Panc1 (cell line): ENCODE measurements at regions not wholly inside any gene's neighbourhood (a gene's known extent, or its start where the extent isn't known, plus 50 kb on each side); places are given as distances from the start of the nearest gene placed in this dataset.

Source experiments
- ATAC-seq: fragments of 200-7000 bp; cut with Tn5 transposase; 2 replicates; pipeline ENCODE4 v1.9.1; 2020; ENCODE audit warnings: mild to moderate bottlenecking, moderate library complexity
- BruUV-seq: library from RNA; stranded (reverse); fragments of 400-500 nt; replicated peaks from 2 replicates; lab custom pipeline; 2021; lab: Mats Ljungman, UMichigan
- CTCF ChIA-PET: fragments of 300-600 bp; sonication (Branson Sonifier 250); formaldehyde crosslinking; loops from one replicate; lab custom pipeline; 2022; ENCODE audit warnings: antibody characterized with exemption; lab: Charles Lee
- POLR2A ChIA-PET: fragments of 300-600 bp; sonication (Branson Sonifier 250); formaldehyde crosslinking; loops from one replicate; lab custom pipeline; 2022; ENCODE audit warnings: antibody characterized with exemption; lab: Charles Lee
- DNase-seq: peaks from one replicate; pipeline ENCODE4 v3.0.0-alpha.2; 2010; ENCODE audit warnings: low read depth, low spot score
- H3K27ac ChIP-seq: 2 replicates; pipeline ENCODE4 v1.5.1; 2011; ENCODE audit warnings: mild to moderate bottlenecking, low read length, inconsistent platforms
- H3K27me3 ChIP-seq: fragments of 200-500 bp; sonication (Bioruptor generic); 2 replicates; pipeline ENCODE4 v1.6.0; 2014; ENCODE audit warnings: low read length, inconsistent platforms; ENCODE audit not compliant: control insufficient read depth, insufficient read depth
- H3K36me3 ChIP-seq: fragments of 200-500 bp; sonication (Bioruptor generic); 2 replicates; pipeline ENCODE4 v1.5.1; 2014; ENCODE audit warnings: inconsistent platforms, mild to moderate bottlenecking, low read length, moderate library complexity; ENCODE audit not compliant: control insufficient read depth, insufficient read depth
- H3K4me1 ChIP-seq: 2 replicates; pipeline ENCODE4 v1.5.1; 2011; ENCODE audit warnings: inconsistent platforms, mild to moderate bottlenecking, low read length, moderate library complexity; ENCODE audit not compliant: control insufficient read depth, insufficient read depth
- H3K4me3 ChIP-seq, 2 experiments: 2 replicates each; pipeline ENCODE4 v1.5.1; 2011 to 2012; ENCODE audit warnings: low read depth in 2 of 2, low read length in 2 of 2, mild to moderate bottlenecking in 2 of 2, inconsistent platforms in 1 of 2, moderate library complexity in 1 of 2
- H3K9me3 ChIP-seq: fragments of 200-500 bp; sonication (Bioruptor generic); 2 replicates; pipeline ENCODE4 v1.5.1; 2014; ENCODE audit warnings: low read depth, mild to moderate bottlenecking, inconsistent platforms, low read length, moderate library complexity; ENCODE audit not compliant: control insufficient read depth, insufficient read depth
- POLR2AphosphoS5 ChIP-seq: IDR thresholded peaks from 2 replicates; pipeline ENCODE4 v1.6.1; 2012; ENCODE audit warnings: mild to moderate bottlenecking, low read depth, low read length, moderate library complexity
- SIN3A ChIP-seq: IDR thresholded peaks from 2 replicates; pipeline ENCODE4 v1.6.1; 2012; ENCODE audit warnings: low read depth, mild to moderate bottlenecking, low read length, moderate library complexity, borderline replicate concordance; ENCODE audit not compliant: insufficient read depth
- TCF7L2 ChIP-seq: IDR thresholded peaks from 2 replicates; pipeline ENCODE4 v1.6.1; 2011; ENCODE audit warnings: mild to moderate bottlenecking, low read depth, low read length, inconsistent platforms
- in situ Hi-C: cut with HindIII; loops from 2 replicates; pipeline ENCODE4 v1.10.0; 2016; ENCODE audit warnings: low sequenced_read_pairs, low pct_unique_long_range_greater_than_20kb
- intact Hi-C: fragments of 100-400 bp; cut with micrococcal nuclease; formaldehyde crosslinking; loops from one replicate; pipeline ENCODE4 v1.10.0; 2022; ENCODE audit not compliant: unreplicated experiment
- TF ChIP-seq, protein P1 (sequence below): fragments of 450-650 bp; IDR thresholded peaks from 2 replicates; pipeline ENCODE4 v1.5.1; 2017; ENCODE audit warnings: mild to moderate bottlenecking
- TF ChIP-seq, protein P2 (sequence below), 2 experiments: IDR thresholded peaks; 2 replicates each; pipeline ENCODE4 v1.6.1; 2011 to 2012; ENCODE audit warnings: low read depth in 2 of 2, control low read depth in 1 of 2, low read length in 1 of 2, mild to moderate bottlenecking in 1 of 2, moderate library complexity in 1 of 2; ENCODE audit not compliant: insufficient read depth in 1 of 2

DNA sequence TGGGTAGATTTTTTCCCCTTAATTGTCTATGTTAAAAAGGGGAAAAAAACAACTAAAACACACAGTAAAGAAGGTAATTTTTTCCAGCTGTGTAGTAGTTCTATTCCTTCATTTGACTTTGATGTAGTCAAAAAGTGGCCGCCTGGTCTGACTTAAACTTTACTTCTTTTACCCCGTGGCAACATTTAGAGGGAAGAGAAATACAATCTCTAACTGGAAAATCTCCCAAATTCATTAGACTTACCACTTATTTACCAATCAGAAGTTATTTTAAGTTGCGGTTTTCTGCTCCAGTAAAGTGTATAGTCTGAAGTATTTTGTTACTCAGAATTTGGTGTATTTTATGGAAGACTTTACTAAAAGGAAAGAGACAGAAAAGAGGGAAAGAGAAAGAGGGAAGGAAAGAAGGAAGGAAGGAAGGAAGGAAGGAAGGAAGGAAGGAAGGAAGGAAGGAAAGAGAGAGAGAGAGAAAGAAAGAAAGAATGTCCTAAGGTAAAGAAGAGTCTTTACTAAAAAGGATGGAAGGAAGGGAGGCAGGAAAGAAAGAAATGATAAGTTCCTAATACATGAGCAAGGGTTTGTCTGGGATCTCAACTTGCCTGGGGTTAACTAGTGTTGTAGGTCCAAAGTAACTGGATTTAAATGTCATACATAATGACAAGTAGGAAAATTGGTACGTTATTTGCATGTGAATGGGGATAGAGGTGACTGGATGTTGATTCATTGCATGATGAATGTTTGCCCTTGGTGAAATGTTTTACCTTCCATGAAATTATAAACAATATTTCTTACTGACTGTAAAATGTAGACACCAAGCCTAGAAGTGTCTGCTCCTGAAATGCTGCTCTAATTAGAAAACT is 135.1 kb downstream of the SAMD5 start:
- Histone ChIP-seq H3K4me1 (no peaks in the 10 kb centered on the region), H3K27ac (no peak overlapping the region), H3K27me3 (peaks cover 3% of the 10 kb centered on the region; the same call in 1 of the 2 replicates), H3K4me3 (no peak overlapping the region), H3K36me3 (no peaks in the 10 kb centered on the region), H3K9me3 (no peaks in the 10 kb centered on the region)
- TF ChIP-seq SIN3A: no peak
- TF ChIP-seq, protein P1, sequence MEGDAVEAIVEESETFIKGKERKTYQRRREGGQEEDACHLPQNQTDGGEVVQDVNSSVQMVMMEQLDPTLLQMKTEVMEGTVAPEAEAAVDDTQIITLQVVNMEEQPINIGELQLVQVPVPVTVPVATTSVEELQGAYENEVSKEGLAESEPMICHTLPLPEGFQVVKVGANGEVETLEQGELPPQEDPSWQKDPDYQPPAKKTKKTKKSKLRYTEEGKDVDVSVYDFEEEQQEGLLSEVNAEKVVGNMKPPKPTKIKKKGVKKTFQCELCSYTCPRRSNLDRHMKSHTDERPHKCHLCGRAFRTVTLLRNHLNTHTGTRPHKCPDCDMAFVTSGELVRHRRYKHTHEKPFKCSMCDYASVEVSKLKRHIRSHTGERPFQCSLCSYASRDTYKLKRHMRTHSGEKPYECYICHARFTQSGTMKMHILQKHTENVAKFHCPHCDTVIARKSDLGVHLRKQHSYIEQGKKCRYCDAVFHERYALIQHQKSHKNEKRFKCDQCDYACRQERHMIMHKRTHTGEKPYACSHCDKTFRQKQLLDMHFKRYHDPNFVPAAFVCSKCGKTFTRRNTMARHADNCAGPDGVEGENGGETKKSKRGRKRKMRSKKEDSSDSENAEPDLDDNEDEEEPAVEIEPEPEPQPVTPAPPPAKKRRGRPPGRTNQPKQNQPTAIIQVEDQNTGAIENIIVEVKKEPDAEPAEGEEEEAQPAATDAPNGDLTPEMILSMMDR: no peak
- TF ChIP-seq TCF7L2: no peak
- no peak for TF ChIP-seq POLR2AphosphoS5
- TF ChIP-seq, protein P2, sequence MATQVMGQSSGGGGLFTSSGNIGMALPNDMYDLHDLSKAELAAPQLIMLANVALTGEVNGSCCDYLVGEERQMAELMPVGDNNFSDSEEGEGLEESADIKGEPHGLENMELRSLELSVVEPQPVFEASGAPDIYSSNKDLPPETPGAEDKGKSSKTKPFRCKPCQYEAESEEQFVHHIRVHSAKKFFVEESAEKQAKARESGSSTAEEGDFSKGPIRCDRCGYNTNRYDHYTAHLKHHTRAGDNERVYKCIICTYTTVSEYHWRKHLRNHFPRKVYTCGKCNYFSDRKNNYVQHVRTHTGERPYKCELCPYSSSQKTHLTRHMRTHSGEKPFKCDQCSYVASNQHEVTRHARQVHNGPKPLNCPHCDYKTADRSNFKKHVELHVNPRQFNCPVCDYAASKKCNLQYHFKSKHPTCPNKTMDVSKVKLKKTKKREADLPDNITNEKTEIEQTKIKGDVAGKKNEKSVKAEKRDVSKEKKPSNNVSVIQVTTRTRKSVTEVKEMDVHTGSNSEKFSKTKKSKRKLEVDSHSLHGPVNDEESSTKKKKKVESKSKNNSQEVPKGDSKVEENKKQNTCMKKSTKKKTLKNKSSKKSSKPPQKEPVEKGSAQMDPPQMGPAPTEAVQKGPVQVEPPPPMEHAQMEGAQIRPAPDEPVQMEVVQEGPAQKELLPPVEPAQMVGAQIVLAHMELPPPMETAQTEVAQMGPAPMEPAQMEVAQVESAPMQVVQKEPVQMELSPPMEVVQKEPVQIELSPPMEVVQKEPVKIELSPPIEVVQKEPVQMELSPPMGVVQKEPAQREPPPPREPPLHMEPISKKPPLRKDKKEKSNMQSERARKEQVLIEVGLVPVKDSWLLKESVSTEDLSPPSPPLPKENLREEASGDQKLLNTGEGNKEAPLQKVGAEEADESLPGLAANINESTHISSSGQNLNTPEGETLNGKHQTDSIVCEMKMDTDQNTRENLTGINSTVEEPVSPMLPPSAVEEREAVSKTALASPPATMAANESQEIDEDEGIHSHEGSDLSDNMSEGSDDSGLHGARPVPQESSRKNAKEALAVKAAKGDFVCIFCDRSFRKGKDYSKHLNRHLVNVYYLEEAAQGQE (IDR thresholded peaks at IDR 0.05; ENCODE audit: insufficient read depth in 1 of 2, low read depth in 2 of 2, low read length in 1 of 2): no peak
- in situ Hi-C loops: no loop called here
- intact Hi-C loops: no loop called here
- ATAC-seq (no peak), DNase-seq (no peak)
- BruUV-seq: no TSS peak
- CTCF ChIA-PET: no interaction called here
- POLR2A ChIA-PET: no interaction called here

DNA sequence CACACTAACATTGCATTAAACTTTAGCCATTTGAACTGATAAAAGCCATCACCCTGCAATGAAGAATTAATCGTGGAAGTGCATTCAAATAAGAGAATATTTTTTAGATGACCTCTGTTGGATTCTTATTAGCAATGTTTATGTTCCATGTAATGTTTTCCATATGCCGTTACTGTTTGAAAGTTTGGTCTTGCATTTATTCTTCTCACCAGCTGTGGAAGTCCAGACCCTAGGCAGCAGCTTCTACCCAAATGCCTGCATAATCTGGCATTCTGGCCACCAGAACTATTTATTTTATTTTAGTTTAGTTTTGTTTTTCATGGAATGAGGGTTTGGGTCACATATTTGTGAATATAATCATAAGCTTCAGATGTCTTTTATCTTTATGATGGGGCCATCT is 140.4 kb downstream of the SAMD5 start:
- Histone ChIP-seq H3K27ac (no peak overlapping the region), H3K36me3 (no peaks in the 10 kb centered on the region), H3K4me1 (no peaks in the 10 kb centered on the region), H3K4me3 (no peak overlapping the region), H3K27me3 (no peaks in the 10 kb centered on the region), H3K9me3 (no peaks in the 10 kb centered on the region)
- no peak for ATAC-seq
- in situ Hi-C loops: no loop called here
- intact Hi-C loops: no loop called here
- ChIA-PET CTCF (no interaction called here), POLR2A (no interaction called here)
- TF ChIP-seq POLR2AphosphoS5 (no peak), TCF7L2 (no peak), SIN3A (no peak)
- TF ChIP-seq, protein P2 (IDR thresholded peaks at IDR 0.05; ENCODE audit: insufficient read depth in 1 of 2, low read depth in 2 of 2, low read length in 1 of 2): no peak
- TF ChIP-seq, protein P1: no peak
- BruUV-seq: no TSS peak
- no peak for DNase-seq
